A673 (cell line): ENCODE measurements at regions not wholly inside any gene's neighbourhood (a gene's known extent, or its start where the extent isn't known, plus 50 kb on each side); places are given as distances from the start of the nearest gene placed in this dataset.

Experiments used
- EZH2 ChIP-seq: fragments of 200-600 bp; sonication (generic); IDR thresholded peaks from 2 replicates; pipeline ENCODE4 v1.6.1; 2017; ENCODE audit warnings: borderline replicate concordance, low read depth, mild to moderate bottlenecking, mixed read lengths, antibody characterized with exemption, low read length; ENCODE audit not compliant: poor library complexity, severe bottlenecking
- TF ChIP-seq, protein P1 (sequence below): fragments of 300-800, 200-600 bp; sonication (generic); conservative IDR thresholded peaks from 2 replicates; pipeline ENCODE4 v1.5.1; 2017; ENCODE audit warnings: low read depth, mild to moderate bottlenecking, antibody characterized with exemption, low read length, moderate library complexity, mixed read lengths

DNA sequence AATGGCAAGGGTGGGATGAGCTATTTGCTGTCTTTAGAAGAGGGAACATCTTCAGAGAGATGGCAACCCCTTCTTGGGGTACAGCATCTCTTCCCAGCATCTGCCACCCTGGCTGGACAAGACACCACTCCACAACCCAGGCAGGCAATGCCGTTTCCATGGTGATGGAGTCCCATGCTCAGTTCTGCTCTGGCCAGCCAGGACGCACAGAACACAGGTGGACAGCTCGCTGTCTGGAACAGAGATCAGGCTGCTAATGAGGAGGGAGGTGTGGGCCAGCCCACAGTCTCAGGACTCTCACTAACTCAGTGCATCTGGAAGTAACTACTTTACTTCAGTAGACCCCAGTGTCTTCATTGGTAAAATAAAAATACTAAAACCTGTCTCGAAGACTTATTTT lies 321.0 kb upstream of the CPEB2 start:
- TF ChIP-seq EZH2 = no peak
- TF ChIP-seq, protein P1, sequence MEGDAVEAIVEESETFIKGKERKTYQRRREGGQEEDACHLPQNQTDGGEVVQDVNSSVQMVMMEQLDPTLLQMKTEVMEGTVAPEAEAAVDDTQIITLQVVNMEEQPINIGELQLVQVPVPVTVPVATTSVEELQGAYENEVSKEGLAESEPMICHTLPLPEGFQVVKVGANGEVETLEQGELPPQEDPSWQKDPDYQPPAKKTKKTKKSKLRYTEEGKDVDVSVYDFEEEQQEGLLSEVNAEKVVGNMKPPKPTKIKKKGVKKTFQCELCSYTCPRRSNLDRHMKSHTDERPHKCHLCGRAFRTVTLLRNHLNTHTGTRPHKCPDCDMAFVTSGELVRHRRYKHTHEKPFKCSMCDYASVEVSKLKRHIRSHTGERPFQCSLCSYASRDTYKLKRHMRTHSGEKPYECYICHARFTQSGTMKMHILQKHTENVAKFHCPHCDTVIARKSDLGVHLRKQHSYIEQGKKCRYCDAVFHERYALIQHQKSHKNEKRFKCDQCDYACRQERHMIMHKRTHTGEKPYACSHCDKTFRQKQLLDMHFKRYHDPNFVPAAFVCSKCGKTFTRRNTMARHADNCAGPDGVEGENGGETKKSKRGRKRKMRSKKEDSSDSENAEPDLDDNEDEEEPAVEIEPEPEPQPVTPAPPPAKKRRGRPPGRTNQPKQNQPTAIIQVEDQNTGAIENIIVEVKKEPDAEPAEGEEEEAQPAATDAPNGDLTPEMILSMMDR = no peak
